Large intestine (tissue), 3 donors: ENCODE measurements at regions not wholly inside any gene's neighbourhood (a gene's known extent, or its start where the extent isn't known, plus 50 kb on each side); places are given as distances from the start of the nearest gene placed in this dataset.

Source experiments
- DNase-seq, 2 donors: peaks; one replicate each; pipeline versions ENCODE4 v3.0.0 to v3.0.0-alpha.2; 2013
- H3K27ac ChIP-seq: one replicate; pipeline ENCODE4 v1.5.1; 2013; ENCODE audit warnings: low read length
- H3K27me3 ChIP-seq: 2 replicates; pipeline ENCODE4 v1.6.1; 2013; ENCODE audit warnings: low read length; ENCODE audit not compliant: control insufficient read depth, insufficient read depth
- H3K36me3 ChIP-seq: 2 replicates; pipeline ENCODE4 v1.6.1; 2013; ENCODE audit warnings: low read length; ENCODE audit not compliant: control insufficient read depth, insufficient read depth
- H3K4me1 ChIP-seq: one replicate; pipeline ENCODE4 v1.6.1; 2013; ENCODE audit warnings: low read length; ENCODE audit not compliant: control insufficient read depth, insufficient read depth
- H3K4me3 ChIP-seq: one replicate; pipeline ENCODE4 v1.5.1; 2013; ENCODE audit warnings: low read length
- H3K9me3 ChIP-seq: one replicate; pipeline ENCODE4 v1.6.1; 2013; ENCODE audit warnings: mild to moderate bottlenecking, low read depth, low read length, moderate library complexity; ENCODE audit not compliant: control insufficient read depth
- WGBS: methylation state at CpG from one replicate; pipeline ENCODE4 v1.1.5; 2013; ENCODE audit warnings: low lambda C conversion rate; ENCODE audit not compliant: insufficient coverage; 5-methylcytosine and 5-hydroxymethylcytosine counted together

GRCh38 chr14:71642715-71643114 lies 289.5 kb upstream of the RGS6 start:
- WGBS = 100% methylated on average over 1 of the region's 1 CpG
- Histone ChIP-seq H3K36me3 (no peaks in the 10 kb centered on the region), H3K4me3 (no peak overlapping the region), H3K27ac (no peak overlapping the region), H3K9me3 (peaks cover 5% of the 10 kb centered on the region), H3K27me3 (no peaks in the 10 kb centered on the region), H3K4me1 (no peaks in the 10 kb centered on the region)
- DNase-seq = no peak

GRCh38 chr14:71645656-71646055 lies 286.6 kb upstream of the RGS6 start:
- H3K4me1 ChIP-seq = no peaks in the 10 kb centered on the region
- no peaks in the 10 kb centered on the region for H3K27me3 ChIP-seq
- H3K36me3 ChIP-seq = peaks cover 4% of the 10 kb centered on the region
- peaks cover 5% of the 10 kb centered on the region for H3K9me3 ChIP-seq
- WGBS = 100% methylated on average over 1 of the region's 4 CpGs
- DNase-seq = no peak
- no peak overlapping the region for H3K4me3 ChIP-seq
- H3K27ac ChIP-seq = no peak overlapping the region

GRCh38 chr14:71646518-71646917 lies 285.7 kb upstream of the RGS6 start:
- Histone ChIP-seq H3K27ac (no peak overlapping the region), H3K4me3 (no peak overlapping the region), H3K36me3 (peaks cover 4% of the 10 kb centered on the region), H3K4me1 (no peaks in the 10 kb centered on the region), H3K9me3 (peaks cover 5% of the 10 kb centered on the region), H3K27me3 (no peaks in the 10 kb centered on the region)
- WGBS = no CpG with 5 or more reads among the region's 1 CpG
- no peak for DNase-seq

GRCh38 chr14:71647086-71647784 lies 285.0 kb upstream of the RGS6 start:
- no peak overlapping the region for H3K4me3 ChIP-seq
- peaks cover 4% of the 10 kb centered on the region for H3K36me3 ChIP-seq
- H3K27ac ChIP-seq = no peak overlapping the region
- WGBS = no CpG with 5 or more reads among the region's 4 CpGs
- H3K9me3 ChIP-seq = peaks cover 7% of the 10 kb centered on the region
- H3K4me1 ChIP-seq = no peaks in the 10 kb centered on the region
- peak; percentile 37 to 68 for DNase-seq
- H3K27me3 ChIP-seq = no peaks in the 10 kb centered on the region

GRCh38 chr14:71648725-71649124 lies 283.5 kb upstream of the RGS6 start:
- WGBS = 89% methylated on average over 1 of the region's 2 CpGs
- peak in 1 of 2 donors; percentile 14 for DNase-seq
- no peaks in the 10 kb centered on the region for H3K4me1 ChIP-seq

GRCh38 chr14:71650187-71650755 lies 282.0 kb upstream of the RGS6 start:
- no peak overlapping the region for H3K27ac ChIP-seq
- H3K36me3 ChIP-seq = peaks cover 4% of the 10 kb centered on the region
- H3K4me1 ChIP-seq = no peaks in the 10 kb centered on the region
- peaks cover 10% of the 10 kb centered on the region for H3K9me3 ChIP-seq
- H3K27me3 ChIP-seq = no peaks in the 10 kb centered on the region
- no peak overlapping the region for H3K4me3 ChIP-seq
- WGBS = 100% methylated on average over 1 of the region's 7 CpGs
- DNase-seq = no peak

More at GRCh38 chr14:71648725-71649124, 283.5 kb upstream of the RGS6 start:
- Histone ChIP-seq H3K36me3 (peaks cover 4% of the 10 kb centered on the region), H3K27ac (no peak overlapping the region), H3K27me3 (no peaks in the 10 kb centered on the region), H3K9me3 (peaks cover 10% of the 10 kb centered on the region), H3K4me3 (no peak overlapping the region)

- Histone ChIP-seq H3K27me3 (no peaks in the 10 kb centered on the region), H3K36me3 (peaks cover 4% of the 10 kb centered on the region), H3K4me1 (no peaks in the 10 kb centered on the region), H3K4me3 (no peak overlapping the region), H3K9me3 (peaks cover 10% of the 10 kb centered on the region), H3K27ac (no peak overlapping the region)
- 33% methylated on average over 1 of the region's 1 CpG for WGBS
- DNase-seq = peak; percentile 17 to 31
These were observed 281.0 kb upstream of the RGS6 start for GRCh38 chr14:71651228-71651627.

- Histone ChIP-seq H3K36me3 (peaks cover 4% of the 10 kb centered on the region), H3K9me3 (peaks cover 10% of the 10 kb centered on the region), H3K27me3 (no peaks in the 10 kb centered on the region), H3K4me3 (no peak overlapping the region), H3K4me1 (no peaks in the 10 kb centered on the region), H3K27ac (no peak overlapping the region)
- no peak for DNase-seq
- 89% methylated on average over 1 of the region's 1 CpG for WGBS
These were observed 279.9 kb upstream of the RGS6 start for GRCh38 chr14:71652368-71652767.

- 100% methylated on average over 1 of the region's 3 CpGs for WGBS
- H3K27me3 ChIP-seq = no peaks in the 10 kb centered on the region
- peaks cover 10% of the 10 kb centered on the region for H3K9me3 ChIP-seq
- H3K27ac ChIP-seq = no peak overlapping the region
- DNase-seq = no peak
- H3K4me3 ChIP-seq = no peak overlapping the region
- H3K36me3 ChIP-seq = peaks cover 4% of the 10 kb centered on the region
- H3K4me1 ChIP-seq = no peaks in the 10 kb centered on the region
These were observed 277.4 kb upstream of the RGS6 start for GRCh38 chr14:71654810-71655209.

GRCh38 chr14:71658261-71658860 lies 273.9 kb upstream of the RGS6 start:
- no peak overlapping the region for H3K4me3 ChIP-seq
- H3K4me1 ChIP-seq = no peaks in the 10 kb centered on the region
- H3K36me3 ChIP-seq = peaks cover 13% of the 10 kb centered on the region
- no peak overlapping the region for H3K27ac ChIP-seq
- no peaks in the 10 kb centered on the region for H3K9me3 ChIP-seq
- no CpG with 5 or more reads among the region's 2 CpGs for WGBS
- DNase-seq = no peak
- no peaks in the 10 kb centered on the region for H3K27me3 ChIP-seq
